SU-DHL-6 (cell line): ENCODE measurements at regions not wholly inside any gene's neighbourhood (a gene's known extent, or its start where the extent isn't known, plus 50 kb on each side); places are given as distances from the start of the nearest gene placed in this dataset.

Experiments used
- CTCF ChIP-seq: fragments of 200-600 bp; sonication (generic); IDR thresholded peaks from one replicate; pipeline ENCODE4 v1.5.1; 2017; ENCODE audit warnings: antibody characterized with exemption, mild to moderate bottlenecking, low read length, moderate library complexity; ENCODE audit not compliant: insufficient read depth, poor library complexity, severe bottlenecking
- EZH2phosphoT487 ChIP-seq: fragments of 200-600 bp; sonication (generic), shearing (Covaris generic); conservative IDR thresholded peaks from 2 replicates; pipeline ENCODE4 v1.6.1; 2018; ENCODE audit warnings: mild to moderate bottlenecking, antibody characterized with exemption, low read length, moderate library complexity, mixed read lengths

- TF ChIP-seq CTCF (no peak), EZH2phosphoT487 (no peak)
These were observed 74.6 kb downstream of the OR2B2 start for GRCh38 chr6:27837625-27838057.
